Spleen (tissue), 11 donors: ENCODE measurements at regions not wholly inside any gene's neighbourhood (a gene's known extent, or its start where the extent isn't known, plus 50 kb on each side); places are given as distances from the start of the nearest gene placed in this dataset.

Experiments
- DNase-seq: peaks from one replicate; pipeline ENCODE4 v3.0.0-alpha.2; 2020
- H3K27ac ChIP-seq, 8 donors: fragments of 200-600 bp; sonication (generic) in 7 of 8; 1 replicate in 4 of 8; 2 replicates in 4 of 8; pipeline versions ENCODE4 v1.5.0 to v1.8.0; 2016 to 2021; ENCODE audit warnings: inconsistent platforms in 4 of 8, mild to moderate bottlenecking in 4 of 8, moderate library complexity in 1 of 8
- H3K27me3 ChIP-seq, 7 donors: fragments of 200-600 bp; sonication (generic) in 6 of 7; replicated peaks in 1 of 7; 1 replicate in 4 of 7; 2 replicates in 3 of 7; pipeline versions ENCODE4 v1.5.0 to v1.8.0; 2016 to 2021; ENCODE audit warnings: inconsistent platforms in 3 of 7, mild to moderate bottlenecking in 1 of 7
- H3K36me3 ChIP-seq, 6 donors: fragments of 200-600 bp; sonication (generic) in 5 of 6; 1 replicate in 4 of 6; 2 replicates in 2 of 6; pipeline versions ENCODE4 v1.5.0 to v1.8.0; 2016 to 2021; ENCODE audit warnings: inconsistent platforms in 2 of 6
- H3K4me1 ChIP-seq, 6 donors: fragments of 200-600 bp; sonication (generic) in 5 of 6; 1 replicate in 3 of 6; 2 replicates in 3 of 6; pipeline versions ENCODE4 v1.5.0 to v1.8.0; 2016 to 2021; ENCODE audit warnings: inconsistent platforms in 3 of 6
- H3K4me3 ChIP-seq, 8 donors: fragments of 200-600 bp; sonication (generic) in 7 of 8; 1 replicate in 4 of 8; 2 replicates in 4 of 8; pipeline versions ENCODE4 v1.5.0 to v1.8.0; 2016 to 2021; ENCODE audit warnings: inconsistent platforms in 4 of 8, mild to moderate bottlenecking in 4 of 8, moderate library complexity in 2 of 8
- H3K9me3 ChIP-seq, 8 donors: fragments of 200-600 bp; sonication (generic) in 7 of 8; 1 replicate in 4 of 8; 2 replicates in 4 of 8; pipeline versions ENCODE4 v1.5.0 to v1.8.0; 2016 to 2021; ENCODE audit warnings: inconsistent platforms in 4 of 8
- CTCF ChIP-seq, 11 experiments: fragments of 200-600 bp in 7 of 11; fragments of 450-650 bp in 4 of 11; sonication (generic) in 4 of 11; IDR thresholded peaks in 8 of 11; conservative IDR thresholded peaks in 3 of 11; 1 replicate in 7 of 11; 2 replicates in 4 of 11; pipeline versions ENCODE4 v1.4.0 to v1.8.0; 2016 to 2021; ENCODE audit warnings: antibody characterized with exemption in 11 of 11, inconsistent platforms in 4 of 11, mild to moderate bottlenecking in 1 of 11
- POLR2A ChIP-seq, 3 donors: fragments of 450-650 bp; IDR thresholded peaks; one replicate each; pipeline ENCODE4 v1.5.1; 2017; ENCODE audit warnings: antibody characterized with exemption in 3 of 3, mild to moderate bottlenecking in 1 of 3
- POLR2AphosphoS5 ChIP-seq, 3 donors: sonication (generic); formaldehyde crosslinking; IDR thresholded peaks; one replicate each; pipeline ENCODE4 v1.5.1; 2017; ENCODE audit warnings: antibody characterized with exemption in 3 of 3
- WGBS, 5 donors: extraction: QIAGEN DNeasy Blood & Tissue Kit in 3 of 5; methylation state at CpG; one replicate each; pipeline versions ENCODE4 v1.1.5 to v1.1.7; 2013 to 2018; 5-methylcytosine and 5-hydroxymethylcytosine counted together
- intact Hi-C: fragments of 100-400 bp; cut with DNase I; formaldehyde crosslinking; loops from one replicate; pipeline ENCODE4 v1.15.0; 2023; ENCODE audit warnings: low total_unique reads
- donor health status: healthy with polysubstance abuse.
- donor health status: DM: no; HTN: no; CAD: no; lungs with moderate emphysema.
- donor health status: DM: no; HTN: no; CAD: no.
- donor health status: Bipolar disorder and iron deficiency.
- donor health status: healthy.
- donor health status: DM: no; HTN: no; CAD: no.
- donor health status: DM: yes; HTN: yes; CAD: no.

DNA sequence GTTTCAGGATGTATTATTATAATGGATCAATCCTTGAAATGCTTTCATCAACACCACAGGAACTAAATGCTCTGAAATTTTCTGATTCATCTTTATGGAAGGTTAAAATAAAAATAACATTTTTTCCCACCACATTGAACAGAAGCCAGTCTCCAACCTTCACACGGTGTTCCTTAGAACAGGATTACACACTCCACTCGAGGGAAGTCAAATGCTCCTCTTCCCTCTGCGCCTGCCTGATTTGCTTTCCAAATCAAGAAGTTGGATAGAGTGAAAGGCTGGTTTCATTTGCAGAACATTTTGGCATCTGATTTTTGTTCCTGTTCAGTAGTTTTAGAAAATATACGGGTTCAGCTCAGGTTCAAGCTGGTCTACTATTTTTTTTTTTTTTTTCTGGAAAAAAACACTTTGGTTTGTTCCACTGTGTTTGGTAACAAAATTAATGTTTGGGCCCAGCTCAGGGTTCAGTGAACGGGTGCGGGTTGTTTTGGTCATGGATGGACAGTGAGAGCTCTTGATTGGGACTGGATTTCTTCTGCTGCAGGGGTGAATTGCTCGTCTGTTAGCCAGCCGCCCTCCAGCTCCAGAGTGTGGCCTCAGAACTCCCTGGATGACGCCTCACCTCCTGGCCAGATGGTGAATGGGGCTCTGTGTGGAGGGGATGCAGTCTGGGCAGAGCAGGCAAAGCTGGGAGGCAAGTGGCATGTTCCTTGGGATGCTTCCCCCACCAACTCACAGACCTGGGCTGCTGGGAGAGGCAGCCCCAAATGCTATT, 82.4 kb upstream of the STC2 start:
- DNase-seq: no peak
- intact Hi-C loops: no loop called here
- Histone ChIP-seq H3K27ac (no peak overlapping the region), H3K27me3 (peaks cover 0 to 28% (median 0%) of the 10 kb centered on the region in 7 donors), H3K9me3 (peaks cover 0 to under 1% (median 0%) of the 10 kb centered on the region in 8 donors), H3K4me3 (no peak overlapping the region), H3K4me1 (no peaks in the 10 kb centered on the region), H3K36me3 (no peaks in the 10 kb centered on the region)
- no peak for TF ChIP-seq CTCF (IDR thresholded peaks at IDR 0.05 in 8 of 11, conservative IDR thresholded peaks at IDR 0.05 in 3 of 11)
- no peak for TF ChIP-seq POLR2AphosphoS5 (IDR thresholded peaks at IDR 0.05)
- TF ChIP-seq POLR2A (IDR thresholded peaks at IDR 0.05): no peak
- 86 to 90% (median 89%) methylated on average over 9 of the region's 9 CpGs for WGBS, 5 donors

DNA sequence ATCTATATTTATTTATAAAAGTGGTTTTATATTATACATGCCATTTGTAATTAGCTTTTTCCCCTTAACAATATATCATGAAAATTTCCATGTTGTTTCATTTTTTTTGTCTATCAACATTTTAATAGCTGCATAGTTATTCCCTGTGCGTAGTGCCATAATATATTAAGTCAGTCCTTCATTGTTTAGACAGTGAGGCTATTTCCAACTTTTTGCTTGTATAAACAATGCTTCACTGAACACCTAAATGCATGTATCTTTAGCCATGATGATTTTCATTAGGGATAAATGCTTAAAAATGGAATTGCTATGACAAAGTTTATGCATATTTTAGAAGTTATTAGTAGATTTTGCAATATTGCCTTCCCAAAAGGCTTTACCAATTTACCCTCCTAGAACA, 80.7 kb upstream of the STC2 start:
- no peaks in the 10 kb centered on the region for H3K36me3 ChIP-seq
- H3K9me3 ChIP-seq: no peaks in the 10 kb centered on the region
- no peak for DNase-seq
- 76 to 94% (median 89%) methylated on average over 1 of the region's 1 CpG for WGBS, 5 donors
- H3K27ac ChIP-seq: no peak overlapping the region
- H3K27me3 ChIP-seq: peaks cover 0 to 28% (median 0%) of the 10 kb centered on the region in 7 donors
- no peaks in the 10 kb centered on the region for H3K4me1 ChIP-seq
- intact Hi-C loops: no loop called here
- no peak overlapping the region for H3K4me3 ChIP-seq
- TF ChIP-seq POLR2AphosphoS5 (IDR thresholded peaks at IDR 0.05) (no peak), POLR2A (IDR thresholded peaks at IDR 0.05) (no peak), CTCF (IDR thresholded peaks at IDR 0.05 in 8 of 11, conservative IDR thresholded peaks at IDR 0.05 in 3 of 11) (no peak)

DNA sequence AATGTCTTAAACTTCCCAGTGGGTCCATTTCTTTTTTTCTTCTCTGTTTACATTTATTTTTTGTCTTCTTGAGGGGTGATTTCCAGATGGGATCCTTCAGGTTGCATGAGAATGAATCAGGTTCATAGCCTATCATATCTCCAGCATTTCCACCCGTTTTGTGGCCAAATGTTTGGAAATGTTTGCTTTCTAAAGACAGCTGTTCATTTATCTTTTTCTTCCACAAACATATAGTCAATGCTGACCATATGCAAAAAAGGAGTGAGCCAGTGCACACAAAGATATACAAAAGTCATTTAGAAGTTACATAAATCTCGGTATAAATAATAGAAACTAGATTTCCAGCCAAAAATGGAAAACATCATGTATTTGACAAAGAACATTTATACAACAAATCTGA, 71.6 kb upstream of the STC2 start:
- H3K27me3 ChIP-seq: peaks cover 0 to 6% (median 0%) of the 10 kb centered on the region in 7 donors
- no peak for DNase-seq
- no peaks in the 10 kb centered on the region for H3K36me3 ChIP-seq
- WGBS, 5 donors: 65 to 86% (median 76%) methylated on average over 2 of the region's 2 CpGs
- no peak overlapping the region for H3K4me3 ChIP-seq
- H3K9me3 ChIP-seq: peaks cover 0 to 4% (median 0%) of the 10 kb centered on the region in 8 donors
- TF ChIP-seq POLR2A (IDR thresholded peaks at IDR 0.05) (no peak), CTCF (IDR thresholded peaks at IDR 0.05 in 8 of 11, conservative IDR thresholded peaks at IDR 0.05 in 3 of 11) (no peak)
- intact Hi-C loops: no loop called here
- no peaks in the 10 kb centered on the region for H3K4me1 ChIP-seq
- H3K27ac ChIP-seq: no peak overlapping the region

DNA sequence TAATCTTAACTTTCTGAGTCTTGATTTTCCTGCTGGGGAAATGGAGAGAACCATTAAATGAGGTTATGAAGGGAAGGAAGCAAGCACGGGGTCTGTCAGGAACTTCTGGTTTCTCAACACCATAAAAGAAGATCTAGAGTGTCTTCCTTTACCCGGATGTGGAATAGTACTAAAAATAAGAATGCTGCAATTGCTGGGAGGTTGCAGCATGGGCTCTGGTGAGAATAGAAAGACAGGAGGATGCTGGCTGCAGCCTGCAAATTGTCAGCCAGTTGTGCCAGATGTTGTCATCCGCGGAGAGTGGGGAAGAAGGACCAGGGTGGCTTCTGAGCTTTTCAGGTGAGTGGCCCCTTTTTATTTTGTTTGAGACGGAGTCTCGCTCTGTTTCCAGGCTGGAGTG, 69.3 kb upstream of the STC2 start:
- TF ChIP-seq POLR2A (IDR thresholded peaks at IDR 0.05) (no peak), CTCF (IDR thresholded peaks at IDR 0.05 in 8 of 11, conservative IDR thresholded peaks at IDR 0.05 in 3 of 11) (no peak), POLR2AphosphoS5 (IDR thresholded peaks at IDR 0.05) (no peak)
- Histone ChIP-seq H3K4me3 (no peak overlapping the region), H3K27me3 (peaks cover 0 to 14% (median 0%) of the 10 kb centered on the region in 7 donors), H3K36me3 (no peaks in the 10 kb centered on the region), H3K27ac (no peak overlapping the region), H3K4me1 (no peaks in the 10 kb centered on the region), H3K9me3 (peaks cover 0 to 10% (median 4%) of the 10 kb centered on the region in 8 donors)
- 45 to 53% (median 50%) methylated on average over 6 of the region's 6 CpGs for WGBS, 5 donors
- intact Hi-C loops: no loop called here
- DNase-seq: no peak
